GM23338 (cell line): ENCODE measurements at regions not wholly inside any gene's neighbourhood (a gene's known extent, or its start where the extent isn't known, plus 50 kb on each side); places are given as distances from the start of the nearest gene placed in this dataset.

Experiments used
- ATAC-seq: fragments of 200-7000 bp; cut with Tn5 transposase; 3 replicates; pipeline ENCODE4 v1.9.1; 2020
- DNase-seq: peaks from one replicate; pipeline ENCODE4 v3.0.0-alpha.2; 2015; ENCODE audit warnings: low spot score
- H2AFZ ChIP-seq: fragments of 200-600 bp; sonication (generic); 2 replicates; pipeline ENCODE4 v1.8.0; 2016; ENCODE audit warnings: antibody characterized with exemption, mild to moderate bottlenecking, moderate library complexity
- H3F3A ChIP-seq: fragments of 200-600 bp; sonication (generic); replicated peaks from 2 replicates; pipeline ENCODE4 v1.8.0; 2017; ENCODE audit warnings: antibody characterized with exemption, mixed run types, low read depth
- H3K27ac ChIP-seq: fragments of 200-600 bp; sonication (generic); 2 replicates; pipeline ENCODE4 v1.6.1; 2016; ENCODE audit warnings: low read depth
- H3K27me3 ChIP-seq: fragments of 200-600 bp; sonication (generic); 2 replicates; pipeline ENCODE4 v1.8.0; 2016; ENCODE audit warnings: mild to moderate bottlenecking, mixed run types, moderate library complexity; ENCODE audit not compliant: insufficient read depth
- H3K36me3 ChIP-seq: fragments of 200-600 bp; sonication (generic); 2 replicates; pipeline ENCODE4 v1.8.0; 2016; ENCODE audit warnings: mild to moderate bottlenecking; ENCODE audit not compliant: insufficient read depth
- H3K4me1 ChIP-seq: fragments of 200-600 bp; sonication (generic); 2 replicates; pipeline ENCODE4 v1.8.0; 2016; ENCODE audit warnings: mild to moderate bottlenecking, moderate library complexity; ENCODE audit not compliant: insufficient read depth
- H3K4me2 ChIP-seq: fragments of 200-600 bp; sonication (generic); 2 replicates; pipeline ENCODE4 v1.7.1; 2017; ENCODE audit warnings: mixed run types
- H3K4me3 ChIP-seq: fragments of 200-600 bp; sonication (generic); 2 replicates; pipeline ENCODE4 v1.6.1; 2016; ENCODE audit warnings: mixed run types
- H3K79me2 ChIP-seq: fragments of 200-600 bp; sonication (generic); replicated peaks from 2 replicates; pipeline ENCODE4 v1.8.0; 2017; ENCODE audit warnings: mild to moderate bottlenecking; ENCODE audit not compliant: insufficient read depth
- H3K9me2 ChIP-seq: fragments of 200-600 bp; sonication (generic); 2 replicates; pipeline ENCODE4 v1.8.0; 2017; ENCODE audit not compliant: insufficient read depth
- H4K20me1 ChIP-seq: fragments of 200-600 bp; sonication (generic); replicated peaks from 2 replicates; pipeline ENCODE4 v1.8.0; 2017; ENCODE audit warnings: mild to moderate bottlenecking; ENCODE audit not compliant: insufficient read depth
- H3K27ac Mint-ChIP-seq: 2 replicates; pipeline ENCODE4 v1.8.0; 2020; ENCODE audit warnings: inconsistent platforms, mild to moderate bottlenecking, moderate library complexity, mixed read lengths
- H3K27me3 Mint-ChIP-seq: 3 replicates; pipeline ENCODE4 v1.8.0; 2022; ENCODE audit warnings: low read depth, mild to moderate bottlenecking, moderate library complexity, mixed read lengths, inconsistent platforms; ENCODE audit not compliant: insufficient read depth, poor library complexity
- H3K36me3 Mint-ChIP-seq: 3 replicates; pipeline ENCODE4 v1.8.0; 2021; ENCODE audit warnings: low read depth, mild to moderate bottlenecking, inconsistent platforms, moderate library complexity, mixed read lengths
- H3K4me1 Mint-ChIP-seq: 3 replicates; pipeline ENCODE4 v1.8.0; 2020; ENCODE audit warnings: mild to moderate bottlenecking, inconsistent platforms, mixed read lengths
- H3K4me3 Mint-ChIP-seq: 3 replicates; pipeline ENCODE4 v1.8.0; 2021; ENCODE audit warnings: moderate library complexity, mild to moderate bottlenecking, inconsistent platforms, mixed read lengths
- H3K9me3 Mint-ChIP-seq: 3 replicates; pipeline ENCODE4 v1.8.0; 2020; ENCODE audit warnings: moderate library complexity, mild to moderate bottlenecking, inconsistent platforms, mixed read lengths
- CREB1 ChIP-seq: fragments of 250-450 bp; sonication (Bioruptor Pico); IDR thresholded peaks from 2 replicates; pipeline ENCODE4 v1.5.0; 2020; ENCODE audit warnings: low read depth, mild to moderate bottlenecking, moderate library complexity
- EZH2 ChIP-seq: fragments of 200-600 bp; sonication (generic); IDR thresholded peaks from one replicate; pipeline ENCODE4 v1.8.0; 2017; ENCODE audit warnings: antibody characterized with exemption, mild to moderate bottlenecking, low read depth; ENCODE audit not compliant: unreplicated experiment
- EZH2phosphoT487 ChIP-seq: fragments of 200-600 bp; sonication (generic); IDR thresholded peaks from one replicate; pipeline ENCODE4 v1.8.1; 2018; ENCODE audit warnings: antibody characterized with exemption; ENCODE audit not compliant: unreplicated experiment
- JUNB ChIP-seq: IDR thresholded peaks from one replicate; pipeline ENCODE4 v1.6.1; 2016; ENCODE audit warnings: antibody characterized with exemption; ENCODE audit not compliant: unreplicated experiment
- NANOG ChIP-seq: IDR thresholded peaks from 2 replicates; pipeline ENCODE4 v1.6.1; 2016; ENCODE audit warnings: antibody characterized with exemption, borderline replicate concordance
- POLR2AphosphoS5 ChIP-seq: IDR thresholded peaks from 2 replicates; pipeline ENCODE4 v1.6.1; 2016; ENCODE audit warnings: antibody characterized with exemption, low read depth
- STAT1 ChIP-seq: IDR thresholded peaks from one replicate; pipeline ENCODE4 v1.6.1; 2016; ENCODE audit warnings: antibody characterized with exemption; ENCODE audit not compliant: unreplicated experiment
- ZNF114 ChIP-seq: fragments of 250-450 bp; sonication (Bioruptor Pico); IDR thresholded peaks from 2 replicates; pipeline ENCODE4 v1.5.0; 2020; ENCODE audit warnings: mild to moderate bottlenecking, moderate library complexity
- ZNF331 ChIP-seq: fragments of 250-450 bp; sonication (Bioruptor Pico); IDR thresholded peaks from 2 replicates; pipeline ENCODE4 v1.5.0; 2020; ENCODE audit warnings: low read depth, mild to moderate bottlenecking, moderate library complexity
- TF ChIP-seq, protein P1 (sequence below): IDR thresholded peaks from one replicate; pipeline ENCODE4 v1.6.1; 2018; ENCODE audit warnings: antibody characterized with exemption; ENCODE audit not compliant: unreplicated experiment
- TF ChIP-seq, protein P2 (sequence below): IDR thresholded peaks from 2 replicates; pipeline ENCODE4 v1.6.1; 2016; ENCODE audit warnings: antibody characterized with exemption
- TF ChIP-seq, protein P3 (sequence below), 2 experiments: fragments of 200-600 bp in 1 of 2; sonication (generic) in 1 of 2; conservative IDR thresholded peaks; 2 replicates each; pipeline versions ENCODE4 v1.5.1 to v1.6.1; 2016 to 2017; ENCODE audit warnings: antibody characterized with exemption in 2 of 2, low read depth in 2 of 2, mild to moderate bottlenecking in 2 of 2, moderate library complexity in 1 of 2
- TF ChIP-seq, protein P4 (sequence below): fragments of 250-450 bp; sonication (Bioruptor Pico); IDR thresholded peaks from 2 replicates; pipeline ENCODE4 v1.5.0; 2020; ENCODE audit warnings: mild to moderate bottlenecking, moderate library complexity

DNA sequence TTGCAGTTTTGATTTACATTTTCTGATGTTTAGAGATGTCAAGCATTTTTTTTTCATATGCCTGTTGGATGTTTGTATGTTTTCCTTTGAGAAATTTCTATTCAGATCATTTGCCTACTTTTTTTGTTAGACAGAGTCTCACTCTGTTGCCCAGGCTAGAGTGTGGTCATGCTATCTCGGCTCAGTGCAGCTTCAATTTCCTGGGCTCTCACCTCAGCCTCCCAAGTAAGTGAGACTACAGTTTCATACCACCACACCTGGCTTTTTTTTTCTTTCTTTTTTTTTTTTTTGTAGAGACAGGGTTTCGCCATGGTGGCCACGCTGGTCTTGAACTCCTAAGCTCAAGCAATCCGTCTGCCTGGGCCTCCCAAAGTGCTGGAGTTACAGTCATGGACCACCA lies 291.7 kb downstream of the SLITRK2 start:
- Histone ChIP-seq H3K36me3 (no peaks in the 10 kb centered on the region), H3K4me2 (no peak overlapping the region), H3K79me2 (no peaks in the 10 kb centered on the region), H3K4me1 (no peaks in the 10 kb centered on the region), H3K4me3 (no peak overlapping the region), H3F3A (no peaks in the 10 kb centered on the region), H2AFZ (no peak overlapping the region), H3K9me2 (no peaks in the 10 kb centered on the region), H3K27me3 (no peaks in the 10 kb centered on the region), H3K27ac (no peak overlapping the region), H4K20me1 (no peaks in the 10 kb centered on the region)
- TF ChIP-seq ZNF114 (CRISPR knock-in tag) (no peak), CREB1 (CRISPR knock-in tag) (no peak), EZH2 (no peak), STAT1 (no peak), POLR2AphosphoS5 (no peak), ZNF331 (CRISPR knock-in tag) (no peak), NANOG (no peak), EZH2phosphoT487 (no peak), JUNB (no peak)
- TF ChIP-seq, protein P1, sequence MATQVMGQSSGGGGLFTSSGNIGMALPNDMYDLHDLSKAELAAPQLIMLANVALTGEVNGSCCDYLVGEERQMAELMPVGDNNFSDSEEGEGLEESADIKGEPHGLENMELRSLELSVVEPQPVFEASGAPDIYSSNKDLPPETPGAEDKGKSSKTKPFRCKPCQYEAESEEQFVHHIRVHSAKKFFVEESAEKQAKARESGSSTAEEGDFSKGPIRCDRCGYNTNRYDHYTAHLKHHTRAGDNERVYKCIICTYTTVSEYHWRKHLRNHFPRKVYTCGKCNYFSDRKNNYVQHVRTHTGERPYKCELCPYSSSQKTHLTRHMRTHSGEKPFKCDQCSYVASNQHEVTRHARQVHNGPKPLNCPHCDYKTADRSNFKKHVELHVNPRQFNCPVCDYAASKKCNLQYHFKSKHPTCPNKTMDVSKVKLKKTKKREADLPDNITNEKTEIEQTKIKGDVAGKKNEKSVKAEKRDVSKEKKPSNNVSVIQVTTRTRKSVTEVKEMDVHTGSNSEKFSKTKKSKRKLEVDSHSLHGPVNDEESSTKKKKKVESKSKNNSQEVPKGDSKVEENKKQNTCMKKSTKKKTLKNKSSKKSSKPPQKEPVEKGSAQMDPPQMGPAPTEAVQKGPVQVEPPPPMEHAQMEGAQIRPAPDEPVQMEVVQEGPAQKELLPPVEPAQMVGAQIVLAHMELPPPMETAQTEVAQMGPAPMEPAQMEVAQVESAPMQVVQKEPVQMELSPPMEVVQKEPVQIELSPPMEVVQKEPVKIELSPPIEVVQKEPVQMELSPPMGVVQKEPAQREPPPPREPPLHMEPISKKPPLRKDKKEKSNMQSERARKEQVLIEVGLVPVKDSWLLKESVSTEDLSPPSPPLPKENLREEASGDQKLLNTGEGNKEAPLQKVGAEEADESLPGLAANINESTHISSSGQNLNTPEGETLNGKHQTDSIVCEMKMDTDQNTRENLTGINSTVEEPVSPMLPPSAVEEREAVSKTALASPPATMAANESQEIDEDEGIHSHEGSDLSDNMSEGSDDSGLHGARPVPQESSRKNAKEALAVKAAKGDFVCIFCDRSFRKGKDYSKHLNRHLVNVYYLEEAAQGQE, result no peak
- TF ChIP-seq, protein P2, sequence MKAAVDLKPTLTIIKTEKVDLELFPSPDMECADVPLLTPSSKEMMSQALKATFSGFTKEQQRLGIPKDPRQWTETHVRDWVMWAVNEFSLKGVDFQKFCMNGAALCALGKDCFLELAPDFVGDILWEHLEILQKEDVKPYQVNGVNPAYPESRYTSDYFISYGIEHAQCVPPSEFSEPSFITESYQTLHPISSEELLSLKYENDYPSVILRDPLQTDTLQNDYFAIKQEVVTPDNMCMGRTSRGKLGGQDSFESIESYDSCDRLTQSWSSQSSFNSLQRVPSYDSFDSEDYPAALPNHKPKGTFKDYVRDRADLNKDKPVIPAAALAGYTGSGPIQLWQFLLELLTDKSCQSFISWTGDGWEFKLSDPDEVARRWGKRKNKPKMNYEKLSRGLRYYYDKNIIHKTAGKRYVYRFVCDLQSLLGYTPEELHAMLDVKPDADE, result no peak
- TF ChIP-seq, protein P3, sequence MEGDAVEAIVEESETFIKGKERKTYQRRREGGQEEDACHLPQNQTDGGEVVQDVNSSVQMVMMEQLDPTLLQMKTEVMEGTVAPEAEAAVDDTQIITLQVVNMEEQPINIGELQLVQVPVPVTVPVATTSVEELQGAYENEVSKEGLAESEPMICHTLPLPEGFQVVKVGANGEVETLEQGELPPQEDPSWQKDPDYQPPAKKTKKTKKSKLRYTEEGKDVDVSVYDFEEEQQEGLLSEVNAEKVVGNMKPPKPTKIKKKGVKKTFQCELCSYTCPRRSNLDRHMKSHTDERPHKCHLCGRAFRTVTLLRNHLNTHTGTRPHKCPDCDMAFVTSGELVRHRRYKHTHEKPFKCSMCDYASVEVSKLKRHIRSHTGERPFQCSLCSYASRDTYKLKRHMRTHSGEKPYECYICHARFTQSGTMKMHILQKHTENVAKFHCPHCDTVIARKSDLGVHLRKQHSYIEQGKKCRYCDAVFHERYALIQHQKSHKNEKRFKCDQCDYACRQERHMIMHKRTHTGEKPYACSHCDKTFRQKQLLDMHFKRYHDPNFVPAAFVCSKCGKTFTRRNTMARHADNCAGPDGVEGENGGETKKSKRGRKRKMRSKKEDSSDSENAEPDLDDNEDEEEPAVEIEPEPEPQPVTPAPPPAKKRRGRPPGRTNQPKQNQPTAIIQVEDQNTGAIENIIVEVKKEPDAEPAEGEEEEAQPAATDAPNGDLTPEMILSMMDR (conservative IDR thresholded peaks at IDR 0.05; ENCODE audit: low read depth in 2 of 2), result no peak
- TF ChIP-seq, protein P4, sequence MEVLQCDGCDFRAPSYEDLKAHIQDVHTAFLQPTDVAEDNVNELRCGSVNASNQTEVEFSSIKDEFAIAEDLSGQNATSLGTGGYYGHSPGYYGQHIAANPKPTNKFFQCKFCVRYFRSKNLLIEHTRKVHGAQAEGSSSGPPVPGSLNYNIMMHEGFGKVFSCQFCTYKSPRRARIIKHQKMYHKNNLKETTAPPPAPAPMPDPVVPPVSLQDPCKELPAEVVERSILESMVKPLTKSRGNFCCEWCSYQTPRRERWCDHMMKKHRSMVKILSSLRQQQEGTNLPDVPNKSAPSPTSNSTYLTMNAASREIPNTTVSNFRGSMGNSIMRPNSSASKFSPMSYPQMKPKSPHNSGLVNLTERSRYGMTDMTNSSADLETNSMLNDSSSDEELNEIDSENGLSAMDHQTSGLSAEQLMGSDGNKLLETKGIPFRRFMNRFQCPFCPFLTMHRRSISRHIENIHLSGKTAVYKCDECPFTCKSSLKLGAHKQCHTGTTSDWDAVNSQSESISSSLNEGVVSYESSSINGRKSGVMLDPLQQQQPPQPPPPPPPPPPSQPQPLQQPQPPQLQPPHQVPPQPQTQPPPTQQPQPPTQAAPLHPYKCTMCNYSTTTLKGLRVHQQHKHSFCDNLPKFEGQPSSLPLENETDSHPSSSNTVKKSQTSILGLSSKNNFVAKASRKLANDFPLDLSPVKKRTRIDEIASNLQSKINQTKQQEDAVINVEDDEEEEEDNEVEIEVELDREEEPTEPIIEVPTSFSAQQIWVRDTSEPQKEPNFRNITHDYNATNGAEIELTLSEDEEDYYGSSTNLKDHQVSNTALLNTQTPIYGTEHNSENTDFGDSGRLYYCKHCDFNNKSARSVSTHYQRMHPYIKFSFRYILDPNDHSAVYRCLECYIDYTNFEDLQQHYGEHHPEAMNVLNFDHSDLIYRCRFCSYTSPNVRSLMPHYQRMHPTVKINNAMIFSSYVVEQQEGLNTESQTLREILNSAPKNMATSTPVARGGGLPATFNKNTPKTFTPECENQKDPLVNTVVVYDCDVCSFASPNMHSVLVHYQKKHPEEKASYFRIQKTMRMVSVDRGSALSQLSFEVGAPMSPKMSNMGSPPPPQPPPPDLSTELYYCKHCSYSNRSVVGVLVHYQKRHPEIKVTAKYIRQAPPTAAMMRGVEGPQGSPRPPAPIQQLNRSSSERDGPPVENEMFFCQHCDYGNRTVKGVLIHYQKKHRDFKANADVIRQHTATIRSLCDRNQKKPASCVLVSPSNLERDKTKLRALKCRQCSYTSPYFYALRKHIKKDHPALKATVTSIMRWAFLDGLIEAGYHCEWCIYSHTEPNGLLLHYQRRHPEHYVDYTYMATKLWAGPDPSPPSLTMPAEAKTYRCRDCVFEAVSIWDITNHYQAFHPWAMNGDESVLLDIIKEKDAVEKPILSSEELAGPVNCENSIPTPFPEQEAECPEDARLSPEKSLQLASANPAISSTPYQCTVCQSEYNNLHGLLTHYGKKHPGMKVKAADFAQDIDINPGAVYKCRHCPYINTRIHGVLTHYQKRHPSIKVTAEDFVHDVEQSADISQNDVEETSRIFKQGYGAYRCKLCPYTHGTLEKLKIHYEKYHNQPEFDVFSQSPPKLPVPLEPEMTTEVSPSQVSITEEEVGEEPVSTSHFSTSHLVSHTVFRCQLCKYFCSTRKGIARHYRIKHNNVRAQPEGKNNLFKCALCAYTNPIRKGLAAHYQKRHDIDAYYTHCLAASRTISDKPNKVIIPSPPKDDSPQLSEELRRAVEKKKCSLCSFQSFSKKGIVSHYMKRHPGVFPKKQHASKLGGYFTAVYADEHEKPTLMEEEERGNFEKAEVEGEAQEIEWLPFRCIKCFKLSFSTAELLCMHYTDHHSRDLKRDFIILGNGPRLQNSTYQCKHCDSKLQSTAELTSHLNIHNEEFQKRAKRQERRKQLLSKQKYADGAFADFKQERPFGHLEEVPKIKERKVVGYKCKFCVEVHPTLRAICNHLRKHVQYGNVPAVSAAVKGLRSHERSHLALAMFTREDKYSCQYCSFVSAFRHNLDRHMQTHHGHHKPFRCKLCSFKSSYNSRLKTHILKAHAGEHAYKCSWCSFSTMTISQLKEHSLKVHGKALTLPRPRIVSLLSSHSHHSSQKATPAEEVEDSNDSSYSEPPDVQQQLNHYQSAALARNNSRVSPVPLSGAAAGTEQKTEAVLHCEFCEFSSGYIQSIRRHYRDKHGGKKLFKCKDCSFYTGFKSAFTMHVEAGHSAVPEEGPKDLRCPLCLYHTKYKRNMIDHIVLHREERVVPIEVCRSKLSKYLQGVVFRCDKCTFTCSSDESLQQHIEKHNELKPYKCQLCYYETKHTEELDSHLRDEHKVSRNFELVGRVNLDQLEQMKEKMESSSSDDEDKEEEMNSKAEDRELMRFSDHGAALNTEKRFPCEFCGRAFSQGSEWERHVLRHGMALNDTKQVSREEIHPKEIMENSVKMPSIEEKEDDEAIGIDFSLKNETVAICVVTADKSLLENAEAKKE (CRISPR knock-in tag), result no peak
- ATAC-seq, result no peak
- Mint-ChIP-seq H3K36me3 (no peaks in the 10 kb centered on the region), H3K27me3 (no peaks in the 10 kb centered on the region), H3K9me3 (peaks cover 41% of the 10 kb centered on the region), H3K27ac (no peak overlapping the region), H3K4me1 (no peaks in the 10 kb centered on the region), H3K4me3 (no peak overlapping the region)
- no peak for DNase-seq
